Suppressor macrophage treated with lipopolysaccharide for 4 hours (primary cell): ENCODE measurements at regions not wholly inside any gene's neighbourhood (a gene's known extent, or its start where the extent isn't known, plus 50 kb on each side); places are given as distances from the start of the nearest gene placed in this dataset.
"Not testable (repeated sequence)": the region's sequence is repeated elsewhere in the genome, so short reads cannot be mapped to it uniquely, and the experiment has no call there.

Experiments
- DNase-seq: peaks from one replicate; pipeline ENCODE4 v3.0.0-alpha.2; 2020

DNA sequence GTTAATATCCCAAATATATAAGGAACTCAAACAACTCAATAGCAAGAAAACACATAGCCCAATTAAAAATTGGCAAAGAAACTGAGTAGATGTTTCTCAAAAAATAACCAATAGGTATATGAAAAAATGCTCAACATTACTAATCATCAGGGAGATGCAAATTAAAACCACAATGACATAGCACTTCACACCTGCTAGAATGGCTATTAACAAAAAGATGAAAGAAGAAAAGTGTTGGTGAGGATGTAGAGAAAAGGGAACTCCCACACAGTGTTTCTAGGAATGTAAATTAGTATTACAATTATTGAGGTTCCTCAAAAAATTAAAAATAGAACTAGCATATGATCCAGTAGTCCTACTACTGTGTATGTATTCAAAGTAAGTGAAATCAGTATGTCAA, 1212.8 kb downstream of the DIAPH3 start:
- DNase-seq: no peak

DNA sequence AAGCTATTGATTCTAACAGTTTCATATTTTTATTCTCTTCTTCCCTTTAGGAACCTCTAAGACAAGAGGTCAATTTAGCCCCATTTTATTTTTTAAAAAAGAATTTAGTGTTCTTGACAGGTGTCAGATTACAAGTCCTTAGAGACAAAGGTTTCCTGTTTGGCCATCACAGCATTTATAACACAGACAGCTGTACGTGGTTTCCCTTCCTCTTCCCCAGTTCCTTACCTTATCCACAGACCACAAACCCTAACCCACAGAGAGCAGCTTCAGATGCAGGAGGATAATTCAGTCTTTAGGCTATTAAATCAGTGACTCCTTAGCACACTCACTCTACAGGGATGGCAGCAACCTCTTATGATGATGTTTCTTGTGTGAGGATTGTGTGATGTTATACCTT, 1210.1 kb downstream of the DIAPH3 start:
- DNase-seq: no peak

DNA sequence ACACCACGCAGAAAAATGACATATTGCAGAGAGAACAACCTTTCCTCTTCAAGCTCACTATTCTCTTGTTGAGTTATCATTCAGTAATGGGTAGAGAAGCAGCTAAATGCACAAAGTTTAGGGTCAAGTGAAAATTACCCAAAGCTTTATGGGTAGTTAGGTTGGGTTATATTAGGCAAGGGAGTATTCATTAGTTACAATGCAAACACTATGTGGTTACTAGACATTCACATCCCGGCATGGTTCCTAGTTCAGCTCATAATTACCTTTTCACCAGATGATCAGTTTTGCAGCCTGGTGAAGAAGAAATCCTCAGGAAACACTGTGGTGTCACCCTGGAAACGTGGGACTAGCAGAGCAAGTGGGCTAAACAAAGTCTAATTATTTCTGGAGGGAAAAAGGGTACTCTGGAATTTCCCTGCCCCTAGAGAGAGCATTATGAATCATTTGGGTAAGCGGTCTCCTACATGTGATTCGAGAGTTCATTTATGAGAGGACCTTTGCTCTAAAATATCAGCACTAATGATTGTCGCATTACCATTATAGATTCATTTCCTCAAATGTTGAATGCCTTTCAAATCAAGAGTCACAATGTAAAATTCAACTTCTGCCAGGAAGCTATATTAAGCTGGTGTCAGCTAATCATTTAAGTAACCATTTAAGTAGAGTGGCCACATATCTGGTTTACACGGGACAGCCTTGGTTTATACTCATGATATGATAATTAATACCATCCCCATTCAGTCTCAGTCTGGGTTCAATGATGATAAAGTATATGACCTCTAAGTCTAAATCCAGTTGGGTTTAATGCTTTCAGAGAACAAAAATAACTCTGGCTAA, 1208.0 kb downstream of the DIAPH3 start:
- DNase-seq: no peak

DNA sequence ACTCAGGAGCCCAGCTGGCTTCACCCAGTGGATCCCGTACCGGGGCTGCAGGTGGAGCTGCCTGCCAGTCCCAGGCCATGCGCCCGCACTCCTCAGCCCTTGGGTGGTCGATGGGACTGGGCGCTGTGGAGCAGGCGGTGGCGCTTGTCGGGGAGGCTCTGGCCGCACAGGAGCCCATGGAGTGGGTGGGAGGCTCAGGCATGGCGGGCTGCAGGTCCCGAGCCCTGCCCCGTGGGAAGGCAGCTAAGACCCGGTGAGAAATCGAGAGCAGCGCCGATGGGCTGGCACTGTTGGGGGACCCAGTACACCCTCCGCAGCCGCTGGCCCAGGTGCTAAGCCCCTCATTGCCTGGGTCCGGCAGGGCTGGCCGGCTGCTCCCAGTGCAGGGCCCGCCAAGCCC, 1205.6 kb downstream of the DIAPH3 start:
- not testable (repeated sequence) for DNase-seq

DNA sequence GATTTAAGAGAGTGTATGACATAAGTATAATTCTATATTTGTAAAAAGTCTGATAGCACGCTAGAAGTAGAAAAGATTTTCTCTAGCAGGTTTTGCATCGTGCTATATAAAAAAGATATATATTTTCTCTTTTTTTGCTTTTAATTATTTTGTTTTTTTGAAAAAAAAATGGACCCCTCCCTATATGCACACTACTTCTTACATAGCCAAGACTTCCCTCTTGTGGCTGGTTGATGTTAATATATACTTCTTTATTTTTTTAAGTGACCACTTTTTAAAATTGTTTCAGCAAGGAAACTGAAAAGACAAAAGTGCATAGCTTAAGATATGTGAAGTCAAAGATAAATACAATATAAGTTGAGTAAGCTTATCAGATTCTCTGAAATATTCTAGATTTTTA, 1202.8 kb downstream of the DIAPH3 start:
- DNase-seq: no peak

DNA sequence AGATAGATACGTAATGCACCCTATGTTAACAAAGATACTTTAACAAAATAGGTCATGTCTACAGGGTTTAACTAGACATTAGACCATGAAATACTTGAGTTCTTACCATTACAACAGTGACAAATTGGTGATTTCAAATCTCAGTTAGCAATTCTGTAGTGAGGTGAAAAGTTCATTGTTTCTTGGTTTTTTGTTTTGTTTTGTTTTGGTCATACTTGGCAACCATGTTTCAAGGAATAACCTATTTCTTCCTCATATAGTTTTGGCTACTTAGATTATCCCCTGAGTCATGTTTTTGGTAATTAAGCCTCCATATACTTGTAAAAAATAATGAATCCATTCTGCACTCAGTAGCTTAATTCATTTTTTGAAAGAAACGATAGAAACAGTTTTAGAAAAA, 1200.4 kb downstream of the DIAPH3 start:
- DNase-seq: no peak

DNA sequence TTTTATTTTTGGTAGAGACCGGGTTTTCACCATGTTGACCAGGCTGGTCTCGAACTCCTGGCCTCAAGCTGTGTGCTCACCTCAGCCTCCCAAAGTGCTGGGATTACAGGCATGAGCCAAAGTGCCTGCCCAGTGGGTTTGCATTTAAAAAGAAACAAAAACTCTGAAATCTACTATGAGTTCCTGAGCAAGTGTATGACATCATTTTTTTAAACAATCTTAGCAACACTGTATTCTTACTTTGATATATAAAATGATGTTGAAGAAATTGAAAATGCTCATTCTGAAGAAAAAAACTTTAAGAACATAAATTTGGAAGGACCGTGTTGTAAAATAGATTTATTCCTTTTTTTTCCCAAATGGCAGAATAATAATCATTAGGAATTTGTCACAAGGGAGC, 1199.7 kb downstream of the DIAPH3 start:
- no peak for DNase-seq

DNA sequence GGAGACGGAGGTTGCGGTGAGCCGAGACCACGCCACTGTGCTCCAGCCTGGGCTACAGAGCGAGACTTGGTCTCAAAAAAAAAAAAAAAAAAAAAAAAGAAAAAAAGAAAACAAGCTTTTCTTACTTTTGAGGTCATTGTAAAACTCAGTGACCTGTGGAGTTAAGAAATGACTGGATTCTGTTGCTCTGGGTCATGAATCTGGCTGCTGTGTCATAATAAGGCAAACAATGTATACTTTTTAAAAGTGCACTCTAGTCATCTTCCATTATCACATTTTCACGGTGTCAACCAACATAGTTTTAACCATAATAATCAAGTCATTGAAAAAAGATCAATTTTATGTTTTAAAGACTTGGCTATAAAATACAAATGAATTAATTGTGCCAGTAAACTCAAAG, 1186.6 kb downstream of the DIAPH3 start:
- DNase-seq: no peak

DNA sequence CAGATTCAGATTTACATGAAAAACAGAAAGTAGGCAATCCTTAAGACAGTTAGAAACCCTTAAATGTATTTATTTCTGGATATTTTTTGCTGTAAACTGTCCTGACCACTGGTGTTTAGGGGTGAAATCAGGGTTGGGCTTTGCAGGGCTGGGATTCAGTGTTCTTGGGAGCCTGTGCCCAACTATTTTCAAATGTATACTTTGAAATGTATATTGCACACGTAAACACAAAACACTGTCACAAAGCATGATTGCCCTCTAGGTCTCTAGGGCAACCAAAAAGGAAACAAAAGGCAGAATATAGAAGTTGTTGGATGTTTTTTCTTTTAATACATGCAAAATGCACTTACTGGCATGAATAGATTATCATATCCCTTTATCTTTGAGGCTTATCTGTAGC, 1185.4 kb downstream of the DIAPH3 start:
- no peak for DNase-seq

DNA sequence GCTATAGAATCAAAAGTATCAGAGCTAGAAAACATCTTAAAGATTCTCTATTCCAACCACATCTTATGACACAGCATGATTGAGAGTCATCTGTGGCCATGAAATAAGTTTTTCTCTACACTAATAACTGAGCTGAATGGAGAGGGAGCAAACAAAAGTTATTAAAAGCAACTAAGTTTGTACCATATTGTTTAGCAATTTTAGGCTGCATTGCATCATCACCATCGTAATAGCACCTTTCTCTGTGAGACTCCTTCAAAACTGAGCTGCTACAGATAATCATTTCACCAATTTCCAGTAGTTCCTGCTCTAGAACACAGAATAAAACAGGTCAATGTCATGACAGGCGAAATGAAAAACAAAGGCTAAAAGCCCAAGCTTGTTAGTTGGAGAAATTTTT, 1183.9 kb downstream of the DIAPH3 start:
- DNase-seq: no peak

DNA sequence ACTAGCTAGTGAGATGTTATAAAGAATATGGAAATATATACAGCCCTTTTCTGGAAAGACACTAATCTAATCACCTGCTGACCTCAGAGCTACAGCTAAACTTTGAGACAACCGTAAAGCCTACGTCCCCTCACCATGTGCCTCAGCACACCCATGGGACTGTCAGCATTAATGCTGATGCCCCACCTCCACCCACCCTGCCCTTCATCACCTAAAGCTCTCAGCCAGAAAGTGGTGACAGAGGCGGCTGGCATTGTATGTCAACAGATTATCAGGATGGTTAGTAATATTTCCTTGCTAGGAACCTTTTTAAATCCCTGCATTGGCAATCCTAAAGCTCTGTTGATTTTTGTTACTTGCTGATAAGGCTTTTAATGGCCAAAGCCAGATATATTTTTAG, 1177.9 kb downstream of the DIAPH3 start:
- DNase-seq: no peak

DNA sequence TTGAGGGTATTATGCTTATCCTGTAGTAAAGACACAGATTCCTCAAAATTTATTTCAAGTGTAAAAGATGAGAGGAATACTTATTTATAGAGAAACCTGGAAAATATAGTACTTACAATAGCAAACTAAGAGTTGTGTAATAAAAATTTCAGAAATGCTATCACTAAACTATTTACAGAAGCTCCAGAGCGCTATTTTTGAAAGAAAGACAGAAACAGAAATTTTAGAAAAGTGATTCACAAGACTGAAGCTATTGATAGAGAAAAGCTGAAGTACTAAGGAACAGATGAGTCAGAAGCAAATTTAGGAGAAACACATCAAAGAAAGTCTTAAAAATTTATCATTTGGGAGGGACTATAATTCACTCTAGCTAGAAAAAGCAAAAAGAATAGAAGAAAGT, 1174.2 kb downstream of the DIAPH3 start:
- DNase-seq: no peak

DNA sequence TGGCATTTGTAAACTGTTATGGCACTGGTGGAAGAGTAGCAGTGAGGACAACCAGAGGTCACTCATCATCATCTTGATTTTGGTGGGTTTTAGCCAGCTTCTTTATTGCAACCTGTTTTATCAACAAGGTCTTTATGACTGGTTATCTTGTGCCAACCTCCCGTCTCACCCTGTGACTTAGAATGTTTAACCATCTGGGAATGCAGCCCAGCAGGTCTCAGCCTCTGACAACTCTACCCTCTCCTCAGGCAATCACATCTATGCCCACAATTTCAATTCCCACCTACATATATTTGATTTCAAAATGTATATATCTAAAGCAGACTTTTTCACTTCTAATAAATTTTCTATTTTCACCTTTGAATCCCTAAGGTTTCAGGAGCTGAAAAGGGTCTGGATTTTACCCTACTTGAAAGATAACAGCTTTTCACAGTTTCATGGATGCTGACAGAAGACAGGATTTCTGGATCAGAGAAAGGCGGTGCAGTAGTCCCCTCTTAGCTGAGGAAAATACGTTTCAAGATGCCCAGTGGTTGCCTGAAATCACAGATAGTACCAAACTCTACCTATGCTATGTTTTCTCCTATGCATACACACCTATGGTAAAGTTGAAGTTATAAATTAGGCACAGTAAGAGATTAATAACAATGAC, 1171.8 kb downstream of the DIAPH3 start:
- no peak for DNase-seq

DNA sequence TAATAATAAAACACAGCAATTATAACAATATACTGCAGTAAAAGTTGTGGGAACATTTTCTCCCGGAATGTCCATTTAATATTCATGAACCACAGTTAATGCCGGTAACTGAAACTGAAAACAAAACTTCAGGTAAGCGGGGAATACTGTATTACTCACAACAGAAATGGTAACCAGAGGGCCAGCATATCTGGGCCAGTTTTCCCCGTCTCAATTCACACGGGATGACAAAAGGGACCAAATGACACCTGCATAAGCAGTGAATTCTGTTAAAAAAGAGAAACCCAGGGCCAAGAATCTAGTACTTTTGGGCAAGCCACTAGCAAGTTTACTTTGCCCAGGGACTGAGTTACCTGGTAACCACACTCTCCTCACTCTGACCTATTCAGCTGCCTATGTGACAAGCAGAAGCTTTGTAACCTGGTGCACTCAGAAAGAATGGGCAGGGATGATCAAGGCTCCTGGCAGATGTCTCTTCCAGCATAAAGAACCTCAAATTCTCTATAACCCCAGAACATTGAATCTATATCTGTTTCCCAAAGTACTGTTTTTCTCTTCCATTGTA, 1171.2 kb downstream of the DIAPH3 start:
- DNase-seq: no peak

DNA sequence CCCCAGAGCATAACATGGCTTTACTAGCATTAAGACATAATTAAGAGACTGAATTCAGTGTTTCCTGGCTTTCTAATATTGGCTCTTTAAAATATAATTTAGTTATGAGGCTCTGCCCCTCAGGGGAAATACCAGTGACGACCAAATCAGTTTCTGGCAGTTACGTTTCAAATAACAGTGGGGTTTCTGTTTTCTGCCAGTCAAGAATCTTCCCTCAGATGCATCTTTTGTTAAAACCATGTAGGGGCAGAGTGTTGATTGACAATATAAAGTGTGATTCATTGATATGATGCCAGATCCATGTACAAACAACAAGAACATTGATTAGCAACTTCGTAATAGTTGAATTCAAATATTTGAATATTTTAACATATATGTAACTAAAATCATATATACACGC, 1169.7 kb downstream of the DIAPH3 start:
- DNase-seq: no peak

DNA sequence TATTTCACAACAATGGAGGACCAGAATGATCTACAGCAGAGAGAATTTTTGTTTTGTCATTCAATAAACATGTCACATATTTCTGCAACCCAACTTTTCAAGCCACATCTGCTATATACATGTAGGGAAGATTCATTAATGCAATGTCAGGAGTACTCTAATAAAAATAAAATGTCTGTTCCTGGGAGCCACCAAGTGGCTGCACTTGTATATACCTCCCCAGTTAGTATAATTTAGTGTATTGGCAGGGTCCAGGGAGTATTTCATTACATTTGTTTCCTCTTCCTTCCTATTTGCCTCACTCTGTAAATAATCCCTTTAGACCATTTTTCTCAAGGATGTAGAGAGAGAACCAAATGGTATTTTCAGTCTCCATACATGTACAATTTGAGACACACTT, 1169.0 kb downstream of the DIAPH3 start:
- no peak for DNase-seq

DNA sequence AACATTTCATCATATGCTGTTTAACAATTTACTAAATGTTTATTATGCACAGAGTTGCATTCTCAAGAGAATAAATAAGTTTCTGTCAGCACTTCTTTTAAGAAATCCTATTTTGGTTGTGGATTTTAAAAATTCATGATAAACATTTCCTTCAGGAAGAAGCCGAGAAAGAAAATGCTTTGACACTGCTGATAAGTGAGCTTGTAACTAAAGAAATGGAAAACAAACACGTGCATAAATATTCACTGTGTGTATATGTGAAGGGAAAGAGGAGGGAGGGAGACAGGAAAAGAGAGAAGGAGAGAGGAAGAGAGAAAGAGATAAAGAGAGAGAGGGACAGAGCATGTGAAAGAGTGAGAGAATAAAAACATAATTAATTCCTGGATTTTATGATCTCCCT, 1165.0 kb downstream of the DIAPH3 start:
- DNase-seq: no peak

DNA sequence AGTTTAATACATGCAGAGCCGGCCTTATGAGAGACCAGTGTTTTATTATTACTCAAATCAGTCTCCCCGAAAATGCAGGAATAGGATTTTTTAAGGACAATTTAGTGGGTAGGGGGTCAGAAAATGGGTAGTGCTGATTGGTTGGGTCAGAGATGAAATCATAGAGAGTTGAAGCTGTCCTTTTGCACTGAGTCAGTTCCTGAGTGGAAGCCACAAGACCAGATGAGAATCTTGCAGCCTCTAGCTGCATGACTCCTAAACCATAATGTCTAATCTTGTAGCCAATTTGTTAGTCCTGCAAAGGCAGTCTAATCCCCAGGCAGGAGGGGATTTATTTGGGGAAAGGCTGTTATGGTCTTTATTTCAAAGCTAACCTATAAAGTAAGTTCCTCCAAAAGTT, 1163.9 kb downstream of the DIAPH3 start:
- DNase-seq: no peak

DNA sequence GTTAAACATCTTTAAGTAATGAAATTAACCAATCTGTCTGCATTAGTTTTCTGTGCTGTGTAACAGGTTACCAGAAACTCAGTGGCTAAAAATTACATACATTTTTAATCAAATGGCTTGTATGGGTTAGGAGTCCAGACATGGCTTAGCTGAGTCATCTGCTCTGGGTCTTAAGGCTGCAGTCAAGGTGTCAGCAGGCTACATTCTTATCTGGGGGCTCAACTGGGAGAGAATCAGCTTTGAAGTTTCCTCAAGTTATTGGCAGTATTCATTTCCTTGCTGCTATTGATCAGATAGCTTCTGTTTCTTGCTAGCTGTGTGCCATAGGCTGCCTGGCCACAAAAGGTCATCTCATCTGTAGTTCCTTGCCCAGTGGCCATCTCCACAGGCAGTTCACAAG, 1163.0 kb downstream of the DIAPH3 start:
- no peak for DNase-seq

DNA sequence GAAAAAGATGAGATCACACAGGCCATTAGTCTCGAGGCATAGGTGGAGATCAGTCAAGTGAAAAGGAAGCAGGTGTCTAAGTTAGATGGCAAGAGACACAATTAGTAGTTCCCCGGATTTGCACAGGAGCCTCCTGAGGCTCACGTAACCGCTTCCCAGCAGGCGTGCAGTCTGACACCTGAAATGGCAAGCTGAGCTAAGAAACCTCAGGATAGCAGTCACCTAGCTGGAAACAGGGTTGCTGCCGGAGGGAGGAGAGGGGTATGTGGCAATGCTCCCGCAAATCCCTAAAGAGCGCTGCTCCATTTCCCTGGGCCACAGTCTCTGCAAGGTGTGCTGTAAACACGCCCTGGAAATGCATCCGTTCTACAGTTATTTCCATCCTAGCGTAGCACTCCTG, 1151.0 kb downstream of the DIAPH3 start:
- no peak for DNase-seq

DNA sequence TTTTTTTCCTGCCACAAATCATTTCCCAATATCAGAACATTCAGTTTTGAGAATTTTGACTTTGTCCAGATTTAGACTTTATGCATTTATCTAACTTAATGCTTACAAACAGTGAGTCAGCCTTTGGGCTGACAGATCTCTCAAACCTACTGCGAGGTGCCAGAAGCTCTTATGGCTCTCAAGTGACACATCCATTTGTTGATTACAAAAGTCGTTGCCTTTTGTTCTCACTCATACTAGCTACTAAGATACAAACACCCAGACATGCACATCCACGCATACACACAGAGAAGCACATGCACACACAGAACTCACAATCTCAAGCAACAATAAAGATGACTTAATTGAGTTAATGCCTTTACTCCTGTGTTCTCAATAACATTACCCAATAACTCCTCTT, 1147.5 kb downstream of the DIAPH3 start:
- DNase-seq: no peak

DNA sequence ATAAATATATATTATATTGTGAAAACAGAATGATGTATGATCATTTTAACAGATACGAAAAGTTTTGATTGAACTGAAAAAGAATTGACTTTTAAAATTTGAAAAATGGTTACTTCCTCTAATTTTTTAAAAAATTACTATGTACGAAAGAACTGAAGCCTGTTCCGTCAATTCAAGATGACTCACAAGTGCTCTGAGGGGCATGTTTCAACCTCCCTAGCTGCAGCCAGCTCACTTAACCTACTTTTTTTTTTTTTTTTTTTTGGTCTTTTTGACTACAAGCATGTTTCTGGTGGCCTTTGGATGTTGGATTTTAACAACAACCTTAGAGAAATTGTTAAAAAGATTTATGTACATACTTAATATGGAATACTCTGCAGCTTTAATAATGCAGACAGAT, 1139.3 kb downstream of the DIAPH3 start:
- DNase-seq: no peak

DNA sequence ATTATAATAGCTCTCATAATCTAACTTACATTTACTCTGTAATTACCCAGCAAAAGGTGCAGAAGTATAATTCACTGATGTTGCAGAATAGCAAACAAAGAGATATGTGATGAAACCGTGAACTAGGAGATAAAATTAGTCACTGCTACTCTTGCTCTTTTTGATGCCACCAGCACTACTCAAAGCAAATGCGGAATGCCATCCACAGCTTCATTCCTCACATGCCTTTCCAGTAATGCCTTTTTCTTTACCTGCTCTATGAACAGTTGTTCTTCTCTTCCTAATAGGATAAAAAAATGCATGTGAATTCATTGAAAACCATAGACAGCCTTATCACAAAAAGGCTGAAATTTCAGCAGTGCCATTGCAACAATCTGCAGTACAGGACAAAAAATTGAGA, 1129.5 kb downstream of the DIAPH3 start:
- no peak for DNase-seq

DNA sequence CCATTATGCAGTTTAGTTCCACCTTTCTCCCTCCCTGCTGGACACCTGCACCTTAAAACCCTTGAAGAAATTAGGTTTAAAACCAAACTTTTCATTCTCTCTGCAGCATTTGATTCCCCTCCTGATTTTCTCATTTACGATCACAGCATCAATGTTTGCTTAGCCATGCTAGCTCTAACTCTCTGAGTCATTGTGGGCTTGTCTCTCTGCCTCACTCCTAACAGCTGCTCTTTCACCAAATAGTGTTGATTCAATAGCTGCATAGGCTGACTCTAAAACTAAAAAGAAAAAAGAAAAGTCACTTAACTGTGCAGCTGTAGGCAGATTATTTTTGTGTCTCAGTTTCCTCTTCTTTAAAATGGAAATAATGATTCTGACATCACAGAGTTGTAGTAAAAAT, 1124.9 kb downstream of the DIAPH3 start:
- no peak for DNase-seq

DNA sequence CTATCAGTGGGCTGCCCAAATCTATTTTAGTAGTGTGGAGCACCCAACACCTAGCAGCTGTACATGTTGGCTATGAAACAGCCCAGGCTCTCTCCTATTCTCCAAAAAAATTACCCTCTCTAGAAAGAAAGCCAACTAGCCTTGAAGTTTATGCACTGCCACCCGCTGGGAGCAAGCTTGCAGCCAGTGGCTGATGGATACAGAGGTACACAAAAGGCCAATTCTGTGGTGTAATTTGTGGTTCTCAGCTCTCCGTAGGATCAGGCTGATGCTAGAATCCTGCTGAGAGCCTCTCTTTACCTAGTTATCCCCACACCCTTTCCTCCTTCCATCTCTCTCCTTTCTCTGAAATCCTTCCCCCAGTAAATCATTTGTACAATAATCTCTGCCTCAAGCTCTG, 1120.7 kb downstream of the DIAPH3 start:
- DNase-seq: no peak
